NCI-H774 (cell line): ENCODE measurements at regions not wholly inside any gene's neighbourhood (a gene's known extent, or its start where the extent isn't known, plus 50 kb on each side); places are given as distances from the start of the nearest gene placed in this dataset.
"Not testable (repeated sequence)": the region's sequence is repeated elsewhere in the genome, so short reads cannot be mapped to it uniquely, and the experiment has no call there.

Source experiments
- DNase-seq: peaks from one replicate; lab custom pipeline; 2025; lab: John Stamatoyannopoulos, UW

GRCh38 chr13:58908019-58908679 lies 1255.6 kb downstream of the DIAPH3 start:
- no peak for DNase-seq

- DNase-seq = no peak
Measured at GRCh38 chr13:58919551-58919950, 1244.2 kb downstream of the DIAPH3 start.

GRCh38 chr13:58921129-58921528 lies 1242.6 kb downstream of the DIAPH3 start:
- DNase-seq = no peak

GRCh38 chr13:58926858-58927257 lies 1236.9 kb downstream of the DIAPH3 start:
- no peak for DNase-seq

- no peak for DNase-seq
Measured at GRCh38 chr13:58933475-58933874, 1230.3 kb downstream of the DIAPH3 start.

GRCh38 chr13:58935689-58936088 lies 1228.0 kb downstream of the DIAPH3 start:
- no peak for DNase-seq

- DNase-seq = no peak
Measured at GRCh38 chr13:58946274-58946673, 1217.5 kb downstream of the DIAPH3 start.

- DNase-seq = no peak
Measured at GRCh38 chr13:58949646-58950045, 1214.1 kb downstream of the DIAPH3 start.

GRCh38 chr13:58950911-58951310 lies 1212.8 kb downstream of the DIAPH3 start:
- DNase-seq = no peak

- no peak for DNase-seq
Measured at GRCh38 chr13:58953638-58954037, 1210.1 kb downstream of the DIAPH3 start.

- no peak for DNase-seq
Measured at GRCh38 chr13:58955546-58956385, 1208.0 kb downstream of the DIAPH3 start.

GRCh38 chr13:58958097-58958496 lies 1205.6 kb downstream of the DIAPH3 start:
- not testable (repeated sequence) for DNase-seq

- DNase-seq = no peak
Measured at GRCh38 chr13:58960888-58961287, 1202.8 kb downstream of the DIAPH3 start.

GRCh38 chr13:58963321-58963720 lies 1200.4 kb downstream of the DIAPH3 start:
- no peak for DNase-seq

- no peak for DNase-seq
Measured at GRCh38 chr13:58964048-58964447, 1199.7 kb downstream of the DIAPH3 start.

GRCh38 chr13:58977085-58977484 lies 1186.6 kb downstream of the DIAPH3 start:
- DNase-seq = no peak

GRCh38 chr13:58978331-58978730 lies 1185.4 kb downstream of the DIAPH3 start:
- no peak for DNase-seq

GRCh38 chr13:58979851-58980250 lies 1183.9 kb downstream of the DIAPH3 start:
- DNase-seq = no peak

GRCh38 chr13:58985845-58986244 lies 1177.9 kb downstream of the DIAPH3 start:
- DNase-seq = no peak

- DNase-seq = no peak
Measured at GRCh38 chr13:58989556-58989955, 1174.2 kb downstream of the DIAPH3 start.

- no peak for DNase-seq
Measured at GRCh38 chr13:58991826-58992477, 1171.8 kb downstream of the DIAPH3 start.

GRCh38 chr13:58992478-58993042 lies 1171.2 kb downstream of the DIAPH3 start:
- no peak for DNase-seq

GRCh38 chr13:58994077-58994476 lies 1169.7 kb downstream of the DIAPH3 start:
- DNase-seq = no peak
